GM23338 (cell line): ENCODE measurements at regions not wholly inside any gene's neighbourhood (a gene's known extent, or its start where the extent isn't known, plus 50 kb on each side); places are given as distances from the start of the nearest gene placed in this dataset.

Experiments used
- ATAC-seq: fragments of 200-7000 bp; cut with Tn5 transposase; 3 replicates; pipeline ENCODE4 v1.9.1; 2020
- DNase-seq: peaks from one replicate; pipeline ENCODE4 v3.0.0-alpha.2; 2015; ENCODE audit warnings: low spot score
- H2AFZ ChIP-seq: fragments of 200-600 bp; sonication (generic); 2 replicates; pipeline ENCODE4 v1.8.0; 2016; ENCODE audit warnings: antibody characterized with exemption, mild to moderate bottlenecking, moderate library complexity
- H3F3A ChIP-seq: fragments of 200-600 bp; sonication (generic); replicated peaks from 2 replicates; pipeline ENCODE4 v1.8.0; 2017; ENCODE audit warnings: antibody characterized with exemption, mixed run types, low read depth
- H3K27ac ChIP-seq: fragments of 200-600 bp; sonication (generic); 2 replicates; pipeline ENCODE4 v1.6.1; 2016; ENCODE audit warnings: low read depth
- H3K27me3 ChIP-seq: fragments of 200-600 bp; sonication (generic); 2 replicates; pipeline ENCODE4 v1.8.0; 2016; ENCODE audit warnings: mild to moderate bottlenecking, mixed run types, moderate library complexity; ENCODE audit not compliant: insufficient read depth
- H3K36me3 ChIP-seq: fragments of 200-600 bp; sonication (generic); 2 replicates; pipeline ENCODE4 v1.8.0; 2016; ENCODE audit warnings: mild to moderate bottlenecking; ENCODE audit not compliant: insufficient read depth
- H3K4me1 ChIP-seq: fragments of 200-600 bp; sonication (generic); 2 replicates; pipeline ENCODE4 v1.8.0; 2016; ENCODE audit warnings: mild to moderate bottlenecking, moderate library complexity; ENCODE audit not compliant: insufficient read depth
- H3K4me2 ChIP-seq: fragments of 200-600 bp; sonication (generic); 2 replicates; pipeline ENCODE4 v1.7.1; 2017; ENCODE audit warnings: mixed run types
- H3K4me3 ChIP-seq: fragments of 200-600 bp; sonication (generic); 2 replicates; pipeline ENCODE4 v1.6.1; 2016; ENCODE audit warnings: mixed run types
- H3K79me2 ChIP-seq: fragments of 200-600 bp; sonication (generic); replicated peaks from 2 replicates; pipeline ENCODE4 v1.8.0; 2017; ENCODE audit warnings: mild to moderate bottlenecking; ENCODE audit not compliant: insufficient read depth
- H3K9me2 ChIP-seq: fragments of 200-600 bp; sonication (generic); 2 replicates; pipeline ENCODE4 v1.8.0; 2017; ENCODE audit not compliant: insufficient read depth
- H4K20me1 ChIP-seq: fragments of 200-600 bp; sonication (generic); replicated peaks from 2 replicates; pipeline ENCODE4 v1.8.0; 2017; ENCODE audit warnings: mild to moderate bottlenecking; ENCODE audit not compliant: insufficient read depth
- H3K27ac Mint-ChIP-seq: 2 replicates; pipeline ENCODE4 v1.8.0; 2020; ENCODE audit warnings: inconsistent platforms, mild to moderate bottlenecking, moderate library complexity, mixed read lengths
- H3K27me3 Mint-ChIP-seq: 3 replicates; pipeline ENCODE4 v1.8.0; 2022; ENCODE audit warnings: low read depth, mild to moderate bottlenecking, moderate library complexity, mixed read lengths, inconsistent platforms; ENCODE audit not compliant: insufficient read depth, poor library complexity
- H3K36me3 Mint-ChIP-seq: 3 replicates; pipeline ENCODE4 v1.8.0; 2021; ENCODE audit warnings: low read depth, mild to moderate bottlenecking, inconsistent platforms, moderate library complexity, mixed read lengths
- H3K4me1 Mint-ChIP-seq: 3 replicates; pipeline ENCODE4 v1.8.0; 2020; ENCODE audit warnings: mild to moderate bottlenecking, inconsistent platforms, mixed read lengths
- H3K4me3 Mint-ChIP-seq: 3 replicates; pipeline ENCODE4 v1.8.0; 2021; ENCODE audit warnings: moderate library complexity, mild to moderate bottlenecking, inconsistent platforms, mixed read lengths
- H3K9me3 Mint-ChIP-seq: 3 replicates; pipeline ENCODE4 v1.8.0; 2020; ENCODE audit warnings: moderate library complexity, mild to moderate bottlenecking, inconsistent platforms, mixed read lengths
- CREB1 ChIP-seq: fragments of 250-450 bp; sonication (Bioruptor Pico); IDR thresholded peaks from 2 replicates; pipeline ENCODE4 v1.5.0; 2020; ENCODE audit warnings: low read depth, mild to moderate bottlenecking, moderate library complexity
- EZH2 ChIP-seq: fragments of 200-600 bp; sonication (generic); IDR thresholded peaks from one replicate; pipeline ENCODE4 v1.8.0; 2017; ENCODE audit warnings: antibody characterized with exemption, mild to moderate bottlenecking, low read depth; ENCODE audit not compliant: unreplicated experiment
- POLR2AphosphoS5 ChIP-seq: IDR thresholded peaks from 2 replicates; pipeline ENCODE4 v1.6.1; 2016; ENCODE audit warnings: antibody characterized with exemption, low read depth
- REST ChIP-seq: IDR thresholded peaks from one replicate; pipeline ENCODE4 v1.6.1; 2018; ENCODE audit warnings: antibody characterized with exemption; ENCODE audit not compliant: unreplicated experiment
- ZNF331 ChIP-seq: fragments of 250-450 bp; sonication (Bioruptor Pico); IDR thresholded peaks from 2 replicates; pipeline ENCODE4 v1.5.0; 2020; ENCODE audit warnings: low read depth, mild to moderate bottlenecking, moderate library complexity
- TF ChIP-seq, protein P1 (sequence below), 2 experiments: fragments of 200-600 bp in 1 of 2; sonication (generic) in 1 of 2; conservative IDR thresholded peaks; 2 replicates each; pipeline versions ENCODE4 v1.5.1 to v1.6.1; 2016 to 2017; ENCODE audit warnings: antibody characterized with exemption in 2 of 2, low read depth in 2 of 2, mild to moderate bottlenecking in 2 of 2, moderate library complexity in 1 of 2
- TF ChIP-seq, protein P2 (sequence below): fragments of 250-450 bp; sonication (Bioruptor Pico); IDR thresholded peaks from 2 replicates; pipeline ENCODE4 v1.5.0; 2020; ENCODE audit warnings: mild to moderate bottlenecking, moderate library complexity

DNA sequence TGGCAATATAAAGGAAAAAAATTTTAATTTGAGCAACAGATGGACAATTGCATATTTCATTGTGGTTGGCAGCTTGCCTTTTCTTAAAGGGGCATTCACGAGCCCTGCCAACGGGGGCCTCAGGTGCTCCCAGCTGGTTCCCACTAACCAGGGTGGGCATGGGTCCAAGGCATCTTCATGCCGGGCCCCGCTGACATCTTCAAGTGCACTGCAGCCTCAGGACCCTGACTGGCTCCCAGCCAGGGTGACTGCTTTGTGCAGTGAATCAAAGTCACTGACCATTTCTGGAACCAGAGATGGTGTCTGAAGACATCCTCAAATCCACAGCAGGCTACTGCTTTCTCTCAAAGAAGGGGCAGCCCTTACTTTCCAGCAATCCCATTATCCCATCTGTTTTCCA, 275.2 kb upstream of the MGMT start (continued):
- no peak for TF ChIP-seq REST
- TF ChIP-seq, protein P1, sequence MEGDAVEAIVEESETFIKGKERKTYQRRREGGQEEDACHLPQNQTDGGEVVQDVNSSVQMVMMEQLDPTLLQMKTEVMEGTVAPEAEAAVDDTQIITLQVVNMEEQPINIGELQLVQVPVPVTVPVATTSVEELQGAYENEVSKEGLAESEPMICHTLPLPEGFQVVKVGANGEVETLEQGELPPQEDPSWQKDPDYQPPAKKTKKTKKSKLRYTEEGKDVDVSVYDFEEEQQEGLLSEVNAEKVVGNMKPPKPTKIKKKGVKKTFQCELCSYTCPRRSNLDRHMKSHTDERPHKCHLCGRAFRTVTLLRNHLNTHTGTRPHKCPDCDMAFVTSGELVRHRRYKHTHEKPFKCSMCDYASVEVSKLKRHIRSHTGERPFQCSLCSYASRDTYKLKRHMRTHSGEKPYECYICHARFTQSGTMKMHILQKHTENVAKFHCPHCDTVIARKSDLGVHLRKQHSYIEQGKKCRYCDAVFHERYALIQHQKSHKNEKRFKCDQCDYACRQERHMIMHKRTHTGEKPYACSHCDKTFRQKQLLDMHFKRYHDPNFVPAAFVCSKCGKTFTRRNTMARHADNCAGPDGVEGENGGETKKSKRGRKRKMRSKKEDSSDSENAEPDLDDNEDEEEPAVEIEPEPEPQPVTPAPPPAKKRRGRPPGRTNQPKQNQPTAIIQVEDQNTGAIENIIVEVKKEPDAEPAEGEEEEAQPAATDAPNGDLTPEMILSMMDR (conservative IDR thresholded peaks at IDR 0.05; ENCODE audit: low read depth in 2 of 2) = no peak
- TF ChIP-seq EZH2 = no peak
- TF ChIP-seq ZNF331 (CRISPR knock-in tag) = no peak

DNA sequence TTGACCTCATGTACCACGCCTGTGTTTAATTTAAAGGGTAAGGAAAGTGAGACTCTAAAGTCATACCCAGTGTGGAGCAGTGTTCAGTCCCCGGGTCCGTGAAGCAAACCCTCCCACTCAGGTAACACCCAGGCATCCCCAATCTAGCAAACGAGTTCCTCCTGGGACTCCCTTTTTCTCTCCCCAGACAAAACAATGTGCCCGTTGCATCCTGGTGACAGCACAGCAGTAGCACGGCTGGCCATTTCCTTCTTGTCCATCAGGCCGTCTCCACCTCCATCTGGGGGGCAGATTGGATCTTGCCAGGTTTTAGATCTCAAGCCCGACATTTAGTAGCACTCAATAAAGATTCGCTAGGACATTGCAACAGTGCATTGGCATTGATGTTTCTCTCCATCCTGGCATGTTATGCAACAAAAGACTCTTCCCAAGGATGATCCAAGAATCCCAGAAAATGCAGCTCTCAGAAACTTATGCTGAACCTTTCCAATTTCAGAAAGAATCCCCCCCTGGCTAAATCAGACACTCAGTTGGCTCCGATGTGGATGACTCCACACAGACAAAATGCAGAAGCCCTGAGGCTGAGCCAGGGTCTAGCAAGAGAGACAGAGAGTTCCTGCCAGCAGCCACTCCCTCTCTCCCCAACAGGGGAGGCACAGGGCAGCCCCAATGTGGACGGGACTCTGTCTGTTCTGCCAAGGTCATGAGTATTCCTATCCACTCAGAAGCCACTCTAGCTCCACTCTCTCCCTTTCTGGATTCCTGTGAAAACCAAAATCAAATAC, 274.5 kb upstream of the MGMT start:
- no peak overlapping the region for H3K4me2 ChIP-seq
- Mint-ChIP-seq H3K9me3 (peaks cover 3% of the 10 kb centered on the region; the same call in 1 of the 3 replicates), H3K4me1 (peaks cover 6% of the 10 kb centered on the region), H3K27ac (no peak overlapping the region), H3K4me3 (no peak overlapping the region), H3K36me3 (no peaks in the 10 kb centered on the region), H3K27me3 (no peaks in the 10 kb centered on the region)
- H3K27ac ChIP-seq = no peak overlapping the region
- ATAC-seq (peak; percentile 55), DNase-seq (no peak)
- H2AFZ ChIP-seq = peak overlapping the region; percentile 43; the same call in 1 of the 2 replicates
- no peaks in the 10 kb centered on the region for H3K4me1 ChIP-seq
- H3K9me2 ChIP-seq = peaks cover 14% of the 10 kb centered on the region; the same call in 1 of the 2 replicates
- no peaks in the 10 kb centered on the region for H4K20me1 ChIP-seq
- no peaks in the 10 kb centered on the region for H3K36me3 ChIP-seq
- TF ChIP-seq CREB1 (CRISPR knock-in tag) (no peak), POLR2AphosphoS5 (no peak)
- TF ChIP-seq, protein P2, sequence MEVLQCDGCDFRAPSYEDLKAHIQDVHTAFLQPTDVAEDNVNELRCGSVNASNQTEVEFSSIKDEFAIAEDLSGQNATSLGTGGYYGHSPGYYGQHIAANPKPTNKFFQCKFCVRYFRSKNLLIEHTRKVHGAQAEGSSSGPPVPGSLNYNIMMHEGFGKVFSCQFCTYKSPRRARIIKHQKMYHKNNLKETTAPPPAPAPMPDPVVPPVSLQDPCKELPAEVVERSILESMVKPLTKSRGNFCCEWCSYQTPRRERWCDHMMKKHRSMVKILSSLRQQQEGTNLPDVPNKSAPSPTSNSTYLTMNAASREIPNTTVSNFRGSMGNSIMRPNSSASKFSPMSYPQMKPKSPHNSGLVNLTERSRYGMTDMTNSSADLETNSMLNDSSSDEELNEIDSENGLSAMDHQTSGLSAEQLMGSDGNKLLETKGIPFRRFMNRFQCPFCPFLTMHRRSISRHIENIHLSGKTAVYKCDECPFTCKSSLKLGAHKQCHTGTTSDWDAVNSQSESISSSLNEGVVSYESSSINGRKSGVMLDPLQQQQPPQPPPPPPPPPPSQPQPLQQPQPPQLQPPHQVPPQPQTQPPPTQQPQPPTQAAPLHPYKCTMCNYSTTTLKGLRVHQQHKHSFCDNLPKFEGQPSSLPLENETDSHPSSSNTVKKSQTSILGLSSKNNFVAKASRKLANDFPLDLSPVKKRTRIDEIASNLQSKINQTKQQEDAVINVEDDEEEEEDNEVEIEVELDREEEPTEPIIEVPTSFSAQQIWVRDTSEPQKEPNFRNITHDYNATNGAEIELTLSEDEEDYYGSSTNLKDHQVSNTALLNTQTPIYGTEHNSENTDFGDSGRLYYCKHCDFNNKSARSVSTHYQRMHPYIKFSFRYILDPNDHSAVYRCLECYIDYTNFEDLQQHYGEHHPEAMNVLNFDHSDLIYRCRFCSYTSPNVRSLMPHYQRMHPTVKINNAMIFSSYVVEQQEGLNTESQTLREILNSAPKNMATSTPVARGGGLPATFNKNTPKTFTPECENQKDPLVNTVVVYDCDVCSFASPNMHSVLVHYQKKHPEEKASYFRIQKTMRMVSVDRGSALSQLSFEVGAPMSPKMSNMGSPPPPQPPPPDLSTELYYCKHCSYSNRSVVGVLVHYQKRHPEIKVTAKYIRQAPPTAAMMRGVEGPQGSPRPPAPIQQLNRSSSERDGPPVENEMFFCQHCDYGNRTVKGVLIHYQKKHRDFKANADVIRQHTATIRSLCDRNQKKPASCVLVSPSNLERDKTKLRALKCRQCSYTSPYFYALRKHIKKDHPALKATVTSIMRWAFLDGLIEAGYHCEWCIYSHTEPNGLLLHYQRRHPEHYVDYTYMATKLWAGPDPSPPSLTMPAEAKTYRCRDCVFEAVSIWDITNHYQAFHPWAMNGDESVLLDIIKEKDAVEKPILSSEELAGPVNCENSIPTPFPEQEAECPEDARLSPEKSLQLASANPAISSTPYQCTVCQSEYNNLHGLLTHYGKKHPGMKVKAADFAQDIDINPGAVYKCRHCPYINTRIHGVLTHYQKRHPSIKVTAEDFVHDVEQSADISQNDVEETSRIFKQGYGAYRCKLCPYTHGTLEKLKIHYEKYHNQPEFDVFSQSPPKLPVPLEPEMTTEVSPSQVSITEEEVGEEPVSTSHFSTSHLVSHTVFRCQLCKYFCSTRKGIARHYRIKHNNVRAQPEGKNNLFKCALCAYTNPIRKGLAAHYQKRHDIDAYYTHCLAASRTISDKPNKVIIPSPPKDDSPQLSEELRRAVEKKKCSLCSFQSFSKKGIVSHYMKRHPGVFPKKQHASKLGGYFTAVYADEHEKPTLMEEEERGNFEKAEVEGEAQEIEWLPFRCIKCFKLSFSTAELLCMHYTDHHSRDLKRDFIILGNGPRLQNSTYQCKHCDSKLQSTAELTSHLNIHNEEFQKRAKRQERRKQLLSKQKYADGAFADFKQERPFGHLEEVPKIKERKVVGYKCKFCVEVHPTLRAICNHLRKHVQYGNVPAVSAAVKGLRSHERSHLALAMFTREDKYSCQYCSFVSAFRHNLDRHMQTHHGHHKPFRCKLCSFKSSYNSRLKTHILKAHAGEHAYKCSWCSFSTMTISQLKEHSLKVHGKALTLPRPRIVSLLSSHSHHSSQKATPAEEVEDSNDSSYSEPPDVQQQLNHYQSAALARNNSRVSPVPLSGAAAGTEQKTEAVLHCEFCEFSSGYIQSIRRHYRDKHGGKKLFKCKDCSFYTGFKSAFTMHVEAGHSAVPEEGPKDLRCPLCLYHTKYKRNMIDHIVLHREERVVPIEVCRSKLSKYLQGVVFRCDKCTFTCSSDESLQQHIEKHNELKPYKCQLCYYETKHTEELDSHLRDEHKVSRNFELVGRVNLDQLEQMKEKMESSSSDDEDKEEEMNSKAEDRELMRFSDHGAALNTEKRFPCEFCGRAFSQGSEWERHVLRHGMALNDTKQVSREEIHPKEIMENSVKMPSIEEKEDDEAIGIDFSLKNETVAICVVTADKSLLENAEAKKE (CRISPR knock-in tag) = no peak
- H3K4me3 ChIP-seq = no peak overlapping the region
- H3K79me2 ChIP-seq = no peaks in the 10 kb centered on the region
- H3K27me3 ChIP-seq = no peaks in the 10 kb centered on the region
- H3F3A ChIP-seq = no peaks in the 10 kb centered on the region
